ENCODE measurements at regions not wholly inside any gene's neighbourhood (a gene's known extent, or its start where the extent isn't known, plus 50 kb on each side); places are given as distances from the start of the nearest gene placed in this dataset.
A peak's percentile ranks its signal among the peaks of the same experiment; 100 is the strongest.

DNA sequence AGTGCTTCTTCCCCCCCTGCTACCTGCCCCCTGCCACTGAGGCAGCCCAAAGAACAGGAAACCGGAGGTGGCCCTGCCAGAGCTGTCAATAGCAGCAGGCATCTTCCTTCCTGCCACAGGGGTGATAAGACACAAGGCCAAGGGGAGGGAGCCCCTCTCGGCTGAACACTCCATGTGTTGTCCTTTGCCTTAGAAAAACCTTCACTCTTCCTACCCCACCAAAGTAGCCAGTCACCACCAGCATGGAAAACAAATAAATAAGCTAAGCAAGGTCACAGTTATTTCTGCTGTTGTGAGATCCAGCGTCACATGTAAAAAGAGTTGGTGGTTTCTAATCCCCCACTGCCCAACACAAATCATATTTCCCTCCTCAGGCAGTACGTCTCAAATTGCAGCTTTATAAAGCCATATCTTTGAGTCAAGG is 104.8 kb upstream of the DPT start (continued):
- TF ChIP-seq, protein P1, sequence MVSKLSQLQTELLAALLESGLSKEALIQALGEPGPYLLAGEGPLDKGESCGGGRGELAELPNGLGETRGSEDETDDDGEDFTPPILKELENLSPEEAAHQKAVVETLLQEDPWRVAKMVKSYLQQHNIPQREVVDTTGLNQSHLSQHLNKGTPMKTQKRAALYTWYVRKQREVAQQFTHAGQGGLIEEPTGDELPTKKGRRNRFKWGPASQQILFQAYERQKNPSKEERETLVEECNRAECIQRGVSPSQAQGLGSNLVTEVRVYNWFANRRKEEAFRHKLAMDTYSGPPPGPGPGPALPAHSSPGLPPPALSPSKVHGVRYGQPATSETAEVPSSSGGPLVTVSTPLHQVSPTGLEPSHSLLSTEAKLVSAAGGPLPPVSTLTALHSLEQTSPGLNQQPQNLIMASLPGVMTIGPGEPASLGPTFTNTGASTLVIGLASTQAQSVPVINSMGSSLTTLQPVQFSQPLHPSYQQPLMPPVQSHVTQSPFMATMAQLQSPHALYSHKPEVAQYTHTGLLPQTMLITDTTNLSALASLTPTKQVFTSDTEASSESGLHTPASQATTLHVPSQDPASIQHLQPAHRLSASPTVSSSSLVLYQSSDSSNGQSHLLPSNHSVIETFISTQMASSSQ (IDR thresholded peaks at IDR 0.05; ENCODE audit: low read depth) = no peak
- TF ChIP-seq, protein P1 (CRISPR knock-in tag; IDR thresholded peaks at IDR 0.05; ENCODE audit: borderline replicate concordance) = peak; percentile 72; the same call in 1 of the 2 replicates
- TF ChIP-seq ZNF30 (CRISPR knock-in tag; IDR thresholded peaks at IDR 0.05) (no peak), NCOA5 (CRISPR knock-in tag; IDR thresholded peaks at IDR 0.05) (no peak), MED8 (CRISPR knock-in tag; IDR thresholded peaks at IDR 0.05; ENCODE audit: insufficient replicate concordance) (peak; percentile 89), KMT2A (CRISPR knock-in tag; IDR thresholded peaks at IDR 0.05) (no peak), TOE1 (CRISPR knock-in tag; IDR thresholded peaks at IDR 0.05) (no peak), SIN3A (IDR thresholded peaks at IDR 0.05; ENCODE audit: borderline replicate concordance, low read depth, low read length) (no peak), EP300 (IDR thresholded peaks at IDR 0.05; ENCODE audit: low read depth in 2 of 2, low read length in 2 of 2) (peak in 1 of 2 experiments; percentile 88; a peak in 2 of 4 replicates), EP300 (CRISPR knock-in tag; IDR thresholded peaks at IDR 0.05; ENCODE audit: borderline replicate concordance) (peak; percentile 92)
- TF ChIP-seq, protein P2, sequence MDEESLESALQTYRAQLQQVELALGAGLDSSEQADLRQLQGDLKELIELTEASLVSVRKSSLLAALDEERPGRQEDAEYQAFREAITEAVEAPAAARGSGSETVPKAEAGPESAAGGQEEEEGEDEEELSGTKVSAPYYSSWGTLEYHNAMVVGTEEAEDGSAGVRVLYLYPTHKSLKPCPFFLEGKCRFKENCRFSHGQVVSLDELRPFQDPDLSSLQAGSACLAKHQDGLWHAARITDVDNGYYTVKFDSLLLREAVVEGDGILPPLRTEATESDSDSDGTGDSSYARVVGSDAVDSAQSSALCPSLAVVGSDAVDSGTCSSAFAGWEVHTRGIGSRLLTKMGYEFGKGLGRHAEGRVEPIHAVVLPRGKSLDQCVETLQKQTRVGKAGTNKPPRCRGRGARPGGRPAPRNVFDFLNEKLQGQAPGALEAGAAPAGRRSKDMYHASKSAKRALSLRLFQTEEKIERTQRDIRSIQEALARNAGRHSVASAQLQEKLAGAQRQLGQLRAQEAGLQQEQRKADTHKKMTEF (CRISPR knock-in tag; IDR thresholded peaks at IDR 0.05) = 0 out of 2 replicates have a peak, but pooled peaks have one; percentile 34
- TF ChIP-seq, protein P3, sequence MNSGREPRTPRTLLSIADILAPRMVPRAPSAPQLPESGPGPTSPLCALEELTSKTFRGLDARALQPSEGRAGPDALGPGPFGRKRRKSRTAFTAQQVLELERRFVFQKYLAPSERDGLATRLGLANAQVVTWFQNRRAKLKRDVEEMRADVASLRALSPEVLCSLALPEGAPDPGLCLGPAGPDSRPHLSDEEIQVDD (CRISPR knock-in tag; IDR thresholded peaks at IDR 0.05; ENCODE audit: borderline replicate concordance) = no peak
- TF ChIP-seq, protein P4, sequence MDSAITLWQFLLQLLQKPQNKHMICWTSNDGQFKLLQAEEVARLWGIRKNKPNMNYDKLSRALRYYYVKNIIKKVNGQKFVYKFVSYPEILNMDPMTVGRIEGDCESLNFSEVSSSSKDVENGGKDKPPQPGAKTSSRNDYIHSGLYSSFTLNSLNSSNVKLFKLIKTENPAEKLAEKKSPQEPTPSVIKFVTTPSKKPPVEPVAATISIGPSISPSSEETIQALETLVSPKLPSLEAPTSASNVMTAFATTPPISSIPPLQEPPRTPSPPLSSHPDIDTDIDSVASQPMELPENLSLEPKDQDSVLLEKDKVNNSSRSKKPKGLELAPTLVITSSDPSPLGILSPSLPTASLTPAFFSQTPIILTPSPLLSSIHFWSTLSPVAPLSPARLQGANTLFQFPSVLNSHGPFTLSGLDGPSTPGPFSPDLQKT (CRISPR knock-in tag; IDR thresholded peaks at IDR 0.05; ENCODE audit: borderline replicate concordance) = no peak
- TF ChIP-seq, protein P5, sequence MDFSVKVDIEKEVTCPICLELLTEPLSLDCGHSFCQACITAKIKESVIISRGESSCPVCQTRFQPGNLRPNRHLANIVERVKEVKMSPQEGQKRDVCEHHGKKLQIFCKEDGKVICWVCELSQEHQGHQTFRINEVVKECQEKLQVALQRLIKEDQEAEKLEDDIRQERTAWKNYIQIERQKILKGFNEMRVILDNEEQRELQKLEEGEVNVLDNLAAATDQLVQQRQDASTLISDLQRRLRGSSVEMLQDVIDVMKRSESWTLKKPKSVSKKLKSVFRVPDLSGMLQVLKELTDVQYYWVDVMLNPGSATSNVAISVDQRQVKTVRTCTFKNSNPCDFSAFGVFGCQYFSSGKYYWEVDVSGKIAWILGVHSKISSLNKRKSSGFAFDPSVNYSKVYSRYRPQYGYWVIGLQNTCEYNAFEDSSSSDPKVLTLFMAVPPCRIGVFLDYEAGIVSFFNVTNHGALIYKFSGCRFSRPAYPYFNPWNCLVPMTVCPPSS (IDR thresholded peaks at IDR 0.05) = no peak
- TF ChIP-seq, protein P6, sequence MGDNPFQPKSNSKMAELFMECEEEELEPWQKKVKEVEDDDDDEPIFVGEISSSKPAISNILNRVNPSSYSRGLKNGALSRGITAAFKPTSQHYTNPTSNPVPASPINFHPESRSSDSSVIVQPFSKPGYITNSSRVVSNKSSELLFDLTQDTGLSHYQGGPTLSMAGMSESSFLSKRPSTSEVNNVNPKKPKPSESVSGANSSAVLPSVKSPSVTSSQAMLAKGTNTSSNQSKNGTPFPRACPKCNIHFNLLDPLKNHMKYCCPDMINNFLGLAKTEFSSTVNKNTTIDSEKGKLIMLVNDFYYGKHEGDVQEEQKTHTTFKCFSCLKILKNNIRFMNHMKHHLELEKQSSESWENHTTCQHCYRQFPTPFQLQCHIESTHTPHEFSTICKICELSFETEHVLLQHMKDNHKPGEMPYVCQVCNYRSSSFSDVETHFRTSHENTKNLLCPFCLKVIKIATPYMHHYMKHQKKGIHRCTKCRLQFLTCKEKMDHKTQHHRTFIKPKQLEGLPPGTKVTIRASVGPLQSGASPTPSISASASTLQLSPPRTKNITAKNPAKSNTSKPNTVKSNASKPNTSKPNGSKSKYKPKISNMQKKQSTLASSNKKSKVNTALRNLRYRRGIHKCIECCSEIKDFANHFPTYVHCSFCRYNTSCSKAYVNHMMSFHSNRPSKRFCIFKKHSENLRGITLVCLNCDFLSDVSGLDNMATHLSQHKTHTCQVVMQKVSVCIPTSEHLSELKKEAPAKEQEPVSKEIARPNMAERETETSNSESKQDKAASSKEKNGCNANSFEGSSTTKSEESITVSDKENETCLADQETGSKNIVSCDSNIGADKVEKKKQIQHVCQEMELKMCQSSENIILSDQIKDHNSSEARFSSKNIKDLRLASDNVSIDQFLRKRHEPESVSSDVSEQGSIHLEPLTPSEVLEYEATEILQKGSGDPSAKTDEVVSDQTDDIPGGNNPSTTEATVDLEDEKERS (CRISPR knock-in tag; IDR thresholded peaks at IDR 0.05) = no peak
- TF ChIP-seq, protein P7, sequence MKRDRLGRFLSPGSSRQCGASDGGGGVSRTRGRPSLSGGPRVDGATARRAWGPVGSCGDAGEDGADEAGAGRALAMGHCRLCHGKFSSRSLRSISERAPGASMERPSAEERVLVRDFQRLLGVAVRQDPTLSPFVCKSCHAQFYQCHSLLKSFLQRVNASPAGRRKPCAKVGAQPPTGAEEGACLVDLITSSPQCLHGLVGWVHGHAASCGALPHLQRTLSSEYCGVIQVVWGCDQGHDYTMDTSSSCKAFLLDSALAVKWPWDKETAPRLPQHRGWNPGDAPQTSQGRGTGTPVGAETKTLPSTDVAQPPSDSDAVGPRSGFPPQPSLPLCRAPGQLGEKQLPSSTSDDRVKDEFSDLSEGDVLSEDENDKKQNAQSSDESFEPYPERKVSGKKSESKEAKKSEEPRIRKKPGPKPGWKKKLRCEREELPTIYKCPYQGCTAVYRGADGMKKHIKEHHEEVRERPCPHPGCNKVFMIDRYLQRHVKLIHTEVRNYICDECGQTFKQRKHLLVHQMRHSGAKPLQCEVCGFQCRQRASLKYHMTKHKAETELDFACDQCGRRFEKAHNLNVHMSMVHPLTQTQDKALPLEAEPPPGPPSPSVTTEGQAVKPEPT (CRISPR knock-in tag; IDR thresholded peaks at IDR 0.05; ENCODE audit: low read depth) = no peak
